ENCODE measurements at regions not wholly inside any gene's neighbourhood (a gene's known extent, or its start where the extent isn't known, plus 50 kb on each side); places are given as distances from the start of the nearest gene placed in this dataset.
"Not testable (repeated sequence)": the region's sequence is repeated elsewhere in the genome, so short reads cannot be mapped to it uniquely, and the experiment has no call there.

GRCh38 chr4:53841711-53842110 is 222.7 kb downstream of the CHIC2 start:
- H3K4me1 ChIP-seq (ENCODE audit: control insufficient read depth in 2 of 2, insufficient read depth in 2 of 2, low read length in 1 of 2) = no peaks in the 10 kb centered on the region
- H3K36me3 ChIP-seq (ENCODE audit: control insufficient read depth in 2 of 2, insufficient read depth in 2 of 2, low read length in 1 of 2) = no peaks in the 10 kb centered on the region
- H3K9me3 ChIP-seq (ENCODE audit: control insufficient read depth in 2 of 2, insufficient read depth in 1 of 2, low read depth in 1 of 2, low read length in 1 of 2) = no peaks in the 10 kb centered on the region
- 87 to 90% methylated on average over 5 of the region's 5 CpGs for WGBS, 2 donors
- no peak overlapping the region for H3K4me3 ChIP-seq (ENCODE audit: low read depth in 1 of 2, low read length in 2 of 2)
- H3K27ac ChIP-seq (ENCODE audit: low read depth in 2 of 2, low read length in 1 of 2) = no peak overlapping the region
- no peaks in the 10 kb centered on the region for H3K27me3 ChIP-seq (ENCODE audit: control insufficient read depth in 1 of 2, insufficient read depth in 2 of 2, low read length in 2 of 2)

GRCh38 chr4:53840643-53841042 is 223.8 kb downstream of the CHIC2 start:
- Histone ChIP-seq H3K27me3 (ENCODE audit: control insufficient read depth in 1 of 2, insufficient read depth in 2 of 2, low read length in 2 of 2) (no peaks in the 10 kb centered on the region), H3K36me3 (ENCODE audit: control insufficient read depth in 2 of 2, insufficient read depth in 2 of 2, low read length in 1 of 2) (no peaks in the 10 kb centered on the region), H3K4me1 (ENCODE audit: control insufficient read depth in 2 of 2, insufficient read depth in 2 of 2, low read length in 1 of 2) (no peaks in the 10 kb centered on the region), H3K27ac (ENCODE audit: low read depth in 2 of 2, low read length in 1 of 2) (no peak overlapping the region), H3K4me3 (ENCODE audit: low read depth in 1 of 2, low read length in 2 of 2) (no peak overlapping the region), H3K9me3 (ENCODE audit: control insufficient read depth in 2 of 2, insufficient read depth in 1 of 2, low read depth in 1 of 2, low read length in 1 of 2) (no peaks in the 10 kb centered on the region)
- WGBS, 2 donors = 32 to 42% methylated on average over 2 of the region's 2 CpGs

GRCh38 chr4:53833302-53834003 is 231.0 kb downstream of the CHIC2 start:
- not testable (repeated sequence) for H3K4me1 ChIP-seq (ENCODE audit: control insufficient read depth in 2 of 2, insufficient read depth in 2 of 2, low read length in 1 of 2); H3K9me3 ChIP-seq (ENCODE audit: control insufficient read depth in 2 of 2, insufficient read depth in 1 of 2, low read depth in 1 of 2, low read length in 1 of 2); H3K36me3 ChIP-seq (ENCODE audit: control insufficient read depth in 2 of 2, insufficient read depth in 2 of 2, low read length in 1 of 2); H3K4me3 ChIP-seq (ENCODE audit: low read depth in 1 of 2, low read length in 2 of 2); H3K27me3 ChIP-seq (ENCODE audit: control insufficient read depth in 1 of 2, insufficient read depth in 2 of 2, low read length in 2 of 2); H3K27ac ChIP-seq (ENCODE audit: low read depth in 2 of 2, low read length in 1 of 2)
- WGBS, 2 donors = 72 to 76% methylated on average over 7 of the region's 7 CpGs

- WGBS, 2 donors = 83 to 92% methylated on average over 1 of the region's 1 CpG
- no peaks in the 10 kb centered on the region for H3K4me1 ChIP-seq (ENCODE audit: control insufficient read depth in 2 of 2, insufficient read depth in 2 of 2, low read length in 1 of 2)
- H3K36me3 ChIP-seq (ENCODE audit: control insufficient read depth in 2 of 2, insufficient read depth in 2 of 2, low read length in 1 of 2) = no peaks in the 10 kb centered on the region
- peaks cover 0 to 4% of the 10 kb centered on the region in 2 donors for H3K9me3 ChIP-seq (ENCODE audit: control insufficient read depth in 2 of 2, insufficient read depth in 1 of 2, low read depth in 1 of 2, low read length in 1 of 2)
- H3K27ac ChIP-seq (ENCODE audit: low read depth in 2 of 2, low read length in 1 of 2) = no peak overlapping the region
- no peak overlapping the region for H3K4me3 ChIP-seq (ENCODE audit: low read depth in 1 of 2, low read length in 2 of 2)
- no peaks in the 10 kb centered on the region for H3K27me3 ChIP-seq (ENCODE audit: control insufficient read depth in 1 of 2, insufficient read depth in 2 of 2, low read length in 2 of 2)
Measured at GRCh38 chr4:53832549-53832948, 231.9 kb downstream of the CHIC2 start.

GRCh38 chr4:53830511-53830910 is 233.9 kb downstream of the CHIC2 start:
- no peaks in the 10 kb centered on the region for H3K4me1 ChIP-seq (ENCODE audit: control insufficient read depth in 2 of 2, insufficient read depth in 2 of 2, low read length in 1 of 2)
- no peak overlapping the region for H3K27ac ChIP-seq (ENCODE audit: low read depth in 2 of 2, low read length in 1 of 2)
- H3K27me3 ChIP-seq (ENCODE audit: control insufficient read depth in 1 of 2, insufficient read depth in 2 of 2, low read length in 2 of 2) = no peaks in the 10 kb centered on the region
- H3K36me3 ChIP-seq (ENCODE audit: control insufficient read depth in 2 of 2, insufficient read depth in 2 of 2, low read length in 1 of 2) = no peaks in the 10 kb centered on the region
- no peak overlapping the region for H3K4me3 ChIP-seq (ENCODE audit: low read depth in 1 of 2, low read length in 2 of 2)
- peaks cover 0 to 4% of the 10 kb centered on the region in 2 donors for H3K9me3 ChIP-seq (ENCODE audit: control insufficient read depth in 2 of 2, insufficient read depth in 1 of 2, low read depth in 1 of 2, low read length in 1 of 2)

- H3K36me3 ChIP-seq (ENCODE audit: control insufficient read depth in 2 of 2, insufficient read depth in 2 of 2, low read length in 1 of 2) = no peaks in the 10 kb centered on the region
- H3K27me3 ChIP-seq (ENCODE audit: control insufficient read depth in 1 of 2, insufficient read depth in 2 of 2, low read length in 2 of 2) = no peaks in the 10 kb centered on the region
- no peaks in the 10 kb centered on the region for H3K9me3 ChIP-seq (ENCODE audit: control insufficient read depth in 2 of 2, insufficient read depth in 1 of 2, low read depth in 1 of 2, low read length in 1 of 2)
- no peak overlapping the region for H3K4me3 ChIP-seq (ENCODE audit: low read depth in 1 of 2, low read length in 2 of 2)
- H3K4me1 ChIP-seq (ENCODE audit: control insufficient read depth in 2 of 2, insufficient read depth in 2 of 2, low read length in 1 of 2) = no peaks in the 10 kb centered on the region
- WGBS, 2 donors = 53 to 55% methylated on average over 8 of the region's 8 CpGs
- H3K27ac ChIP-seq (ENCODE audit: low read depth in 2 of 2, low read length in 1 of 2) = no peak overlapping the region
Measured at GRCh38 chr4:53821179-53821851, 230.0 kb upstream of the LNX1 start.

GRCh38 chr4:53818104-53818503 is 226.8 kb upstream of the LNX1 start:
- Histone ChIP-seq H3K27me3 (ENCODE audit: control insufficient read depth in 1 of 2, insufficient read depth in 2 of 2, low read length in 2 of 2) (no peaks in the 10 kb centered on the region), H3K4me1 (ENCODE audit: control insufficient read depth in 2 of 2, insufficient read depth in 2 of 2, low read length in 1 of 2) (no peaks in the 10 kb centered on the region), H3K4me3 (ENCODE audit: low read depth in 1 of 2, low read length in 2 of 2) (no peak overlapping the region), H3K36me3 (ENCODE audit: control insufficient read depth in 2 of 2, insufficient read depth in 2 of 2, low read length in 1 of 2) (no peaks in the 10 kb centered on the region), H3K9me3 (ENCODE audit: control insufficient read depth in 2 of 2, insufficient read depth in 1 of 2, low read depth in 1 of 2, low read length in 1 of 2) (no peaks in the 10 kb centered on the region), H3K27ac (ENCODE audit: low read depth in 2 of 2, low read length in 1 of 2) (no peak overlapping the region)
- 44 to 48% methylated on average over 5 of the region's 5 CpGs for WGBS, 2 donors

- Histone ChIP-seq H3K4me1 (ENCODE audit: control insufficient read depth in 2 of 2, insufficient read depth in 2 of 2, low read length in 1 of 2) (no peaks in the 10 kb centered on the region), H3K27me3 (ENCODE audit: control insufficient read depth in 1 of 2, insufficient read depth in 2 of 2, low read length in 2 of 2) (no peaks in the 10 kb centered on the region), H3K9me3 (ENCODE audit: control insufficient read depth in 2 of 2, insufficient read depth in 1 of 2, low read depth in 1 of 2, low read length in 1 of 2) (no peaks in the 10 kb centered on the region), H3K27ac (ENCODE audit: low read depth in 2 of 2, low read length in 1 of 2) (no peak overlapping the region), H3K36me3 (ENCODE audit: control insufficient read depth in 2 of 2, insufficient read depth in 2 of 2, low read length in 1 of 2) (no peaks in the 10 kb centered on the region), H3K4me3 (ENCODE audit: low read depth in 1 of 2, low read length in 2 of 2) (no peak overlapping the region)
- WGBS, 2 donors = 72 to 74% methylated on average over 10 of the region's 10 CpGs
Measured at GRCh38 chr4:53816561-53816960, 225.3 kb upstream of the LNX1 start.

GRCh38 chr4:53815281-53815680 is 224.0 kb upstream of the LNX1 start:
- H3K36me3 ChIP-seq (ENCODE audit: control insufficient read depth in 2 of 2, insufficient read depth in 2 of 2, low read length in 1 of 2) = no peaks in the 10 kb centered on the region
- H3K4me3 ChIP-seq (ENCODE audit: low read depth in 1 of 2, low read length in 2 of 2) = no peak overlapping the region
- no peaks in the 10 kb centered on the region for H3K4me1 ChIP-seq (ENCODE audit: control insufficient read depth in 2 of 2, insufficient read depth in 2 of 2, low read length in 1 of 2)
- no peak overlapping the region for H3K27ac ChIP-seq (ENCODE audit: low read depth in 2 of 2, low read length in 1 of 2)
- no peaks in the 10 kb centered on the region for H3K27me3 ChIP-seq (ENCODE audit: control insufficient read depth in 1 of 2, insufficient read depth in 2 of 2, low read length in 2 of 2)
- no peaks in the 10 kb centered on the region for H3K9me3 ChIP-seq (ENCODE audit: control insufficient read depth in 2 of 2, insufficient read depth in 1 of 2, low read depth in 1 of 2, low read length in 1 of 2)
- 74 to 80% methylated on average over 3 of the region's 3 CpGs for WGBS, 2 donors

- Histone ChIP-seq H3K4me3 (ENCODE audit: low read depth in 1 of 2, low read length in 2 of 2) (no peak overlapping the region), H3K27ac (ENCODE audit: low read depth in 2 of 2, low read length in 1 of 2) (no peak overlapping the region), H3K36me3 (ENCODE audit: control insufficient read depth in 2 of 2, insufficient read depth in 2 of 2, low read length in 1 of 2) (no peaks in the 10 kb centered on the region), H3K27me3 (ENCODE audit: control insufficient read depth in 1 of 2, insufficient read depth in 2 of 2, low read length in 2 of 2) (no peaks in the 10 kb centered on the region), H3K9me3 (ENCODE audit: control insufficient read depth in 2 of 2, insufficient read depth in 1 of 2, low read depth in 1 of 2, low read length in 1 of 2) (no peaks in the 10 kb centered on the region), H3K4me1 (ENCODE audit: control insufficient read depth in 2 of 2, insufficient read depth in 2 of 2, low read length in 1 of 2) (no peaks in the 10 kb centered on the region)
- 84 to 89% methylated on average over 4 of the region's 4 CpGs for WGBS, 2 donors
Measured at GRCh38 chr4:53813998-53814397, 222.7 kb upstream of the LNX1 start.
